SK-N-SH treated with all-trans-retinoic acid at 6 μM for 48 hours (cell line): ENCODE measurements at regions not wholly inside any gene's neighbourhood (a gene's known extent, or its start where the extent isn't known, plus 50 kb on each side); places are given as distances from the start of the nearest gene placed in this dataset.

Source experiments
- ATAC-seq: fragments of 200-7000 bp; cut with Tn5 transposase; 3 replicates; pipeline ENCODE4 v1.9.1; 2020; ENCODE audit warnings: mild to moderate bottlenecking, moderate library complexity
- ARNTL ChIP-seq: fragments of 450-650 bp; formaldehyde crosslinking; IDR thresholded peaks from 2 replicates; pipeline ENCODE4 v1.5.0; 2020; ENCODE audit warnings: low read depth, mild to moderate bottlenecking, moderate library complexity, borderline replicate concordance
- BACH2 ChIP-seq: fragments of 250-450 bp; sonication (Bioruptor Pico); IDR thresholded peaks from 2 replicates; pipeline ENCODE4 v1.9.0; 2021; ENCODE audit warnings: mild to moderate bottlenecking, borderline replicate concordance
- CSDC2 ChIP-seq: fragments of 250-450 bp; sonication (Bioruptor Pico); IDR thresholded peaks from 2 replicates; pipeline ENCODE4 v1.5.0; 2020; ENCODE audit warnings: mild to moderate bottlenecking, moderate library complexity
- ESRRG ChIP-seq: fragments of 250-450 bp; sonication (Bioruptor Pico); IDR thresholded peaks from 2 replicates; pipeline ENCODE4 v1.6.1; 2021; ENCODE audit warnings: mild to moderate bottlenecking
- GLIS3 ChIP-seq: fragments of 250-450 bp; sonication (Bioruptor Pico); IDR thresholded peaks from 2 replicates; pipeline ENCODE4 v1.5.0; 2020; ENCODE audit warnings: mild to moderate bottlenecking, moderate library complexity
- ISL1 ChIP-seq: fragments of 250-450 bp; sonication (Bioruptor Pico); IDR thresholded peaks from 2 replicates; pipeline ENCODE4 v2.1.2; 2022; ENCODE audit warnings: mild to moderate bottlenecking, moderate library complexity
- OSR1 ChIP-seq: fragments of 250-450 bp; sonication (Bioruptor Pico); IDR thresholded peaks from 2 replicates; pipeline ENCODE4 v1.8.0; 2022; ENCODE audit warnings: moderate library complexity, mild to moderate bottlenecking, inconsistent platforms
- PATZ1 ChIP-seq: fragments of 250-450 bp; sonication (Bioruptor Pico); IDR thresholded peaks from 2 replicates; pipeline ENCODE4 v1.8.0; 2020; ENCODE audit warnings: mild to moderate bottlenecking, moderate library complexity, borderline replicate concordance
- POU6F1 ChIP-seq: fragments of 250-450 bp; sonication (Bioruptor Pico); IDR thresholded peaks from 2 replicates; pipeline ENCODE4 v1.8.0; 2021; ENCODE audit warnings: low read depth, mild to moderate bottlenecking, moderate library complexity, borderline replicate concordance
- PPARA ChIP-seq: fragments of 250-450 bp; sonication (Bioruptor Pico); IDR thresholded peaks from 2 replicates; pipeline ENCODE4 v1.5.0; 2020; ENCODE audit warnings: mild to moderate bottlenecking, borderline replicate concordance
- RARB ChIP-seq: fragments of 250-450 bp; sonication (Bioruptor Pico); IDR thresholded peaks from 2 replicates; pipeline ENCODE4 v1.8.0; 2021; ENCODE audit warnings: mild to moderate bottlenecking, moderate library complexity
- SNAI2 ChIP-seq: fragments of 250-450 bp; sonication (Bioruptor Pico); IDR thresholded peaks from 2 replicates; pipeline ENCODE4 v1.5.0; 2020; ENCODE audit warnings: mild to moderate bottlenecking, moderate library complexity
- TCF4 ChIP-seq: fragments of 250-450 bp; sonication (Bioruptor Pico); IDR thresholded peaks from 2 replicates; pipeline ENCODE4 v1.8.0; 2021; ENCODE audit warnings: mild to moderate bottlenecking, moderate library complexity, borderline replicate concordance
- TOX ChIP-seq: fragments of 250-450 bp; sonication (Bioruptor Pico); IDR thresholded peaks from 2 replicates; pipeline ENCODE4 v1.8.0; 2021; ENCODE audit warnings: mild to moderate bottlenecking, moderate library complexity, borderline replicate concordance
- ZC3H10 ChIP-seq: fragments of 250-450 bp; sonication (Bioruptor Pico); IDR thresholded peaks from 2 replicates; pipeline ENCODE4 v1.5.1; 2021; ENCODE audit warnings: mild to moderate bottlenecking, moderate library complexity
- ZFP3 ChIP-seq: fragments of 250-450 bp; sonication (Bioruptor Pico); IDR thresholded peaks from 2 replicates; pipeline ENCODE4 v1.5.0; 2020; ENCODE audit warnings: mild to moderate bottlenecking, moderate library complexity
- ZFP30 ChIP-seq: fragments of 450-650 bp; formaldehyde crosslinking; IDR thresholded peaks from 2 replicates; pipeline ENCODE4 v1.5.0; 2022; ENCODE audit warnings: mild to moderate bottlenecking, moderate library complexity
- ZNF565 ChIP-seq: fragments of 450-650 bp; formaldehyde crosslinking; conservative IDR thresholded peaks from 2 replicates; pipeline ENCODE4 v1.5.0; 2020; ENCODE audit warnings: low read depth, mild to moderate bottlenecking, moderate library complexity
- ZNF70 ChIP-seq: fragments of 450-650 bp; formaldehyde crosslinking; IDR thresholded peaks from 2 replicates; pipeline ENCODE4 v1.5.0; 2020; ENCODE audit warnings: mild to moderate bottlenecking, moderate library complexity
- ZNF8 ChIP-seq: fragments of 450-650 bp; formaldehyde crosslinking; IDR thresholded peaks from 2 replicates; pipeline ENCODE4 v1.5.0; 2020; ENCODE audit warnings: mild to moderate bottlenecking, moderate library complexity
- TF ChIP-seq, protein P1 (sequence below): fragments of 250-450 bp; sonication (Bioruptor Pico); IDR thresholded peaks from 2 replicates; pipeline ENCODE4 v1.5.0; 2020; ENCODE audit warnings: mild to moderate bottlenecking, moderate library complexity
- TF ChIP-seq, protein P2 (sequence below): fragments of 250-450 bp; sonication (Bioruptor Pico); IDR thresholded peaks from 2 replicates; pipeline ENCODE4 v1.5.1; 2021; ENCODE audit warnings: mild to moderate bottlenecking, moderate library complexity

- TF ChIP-seq OSR1 (CRISPR knock-in tag), result no peak
- TF ChIP-seq, protein P1, sequence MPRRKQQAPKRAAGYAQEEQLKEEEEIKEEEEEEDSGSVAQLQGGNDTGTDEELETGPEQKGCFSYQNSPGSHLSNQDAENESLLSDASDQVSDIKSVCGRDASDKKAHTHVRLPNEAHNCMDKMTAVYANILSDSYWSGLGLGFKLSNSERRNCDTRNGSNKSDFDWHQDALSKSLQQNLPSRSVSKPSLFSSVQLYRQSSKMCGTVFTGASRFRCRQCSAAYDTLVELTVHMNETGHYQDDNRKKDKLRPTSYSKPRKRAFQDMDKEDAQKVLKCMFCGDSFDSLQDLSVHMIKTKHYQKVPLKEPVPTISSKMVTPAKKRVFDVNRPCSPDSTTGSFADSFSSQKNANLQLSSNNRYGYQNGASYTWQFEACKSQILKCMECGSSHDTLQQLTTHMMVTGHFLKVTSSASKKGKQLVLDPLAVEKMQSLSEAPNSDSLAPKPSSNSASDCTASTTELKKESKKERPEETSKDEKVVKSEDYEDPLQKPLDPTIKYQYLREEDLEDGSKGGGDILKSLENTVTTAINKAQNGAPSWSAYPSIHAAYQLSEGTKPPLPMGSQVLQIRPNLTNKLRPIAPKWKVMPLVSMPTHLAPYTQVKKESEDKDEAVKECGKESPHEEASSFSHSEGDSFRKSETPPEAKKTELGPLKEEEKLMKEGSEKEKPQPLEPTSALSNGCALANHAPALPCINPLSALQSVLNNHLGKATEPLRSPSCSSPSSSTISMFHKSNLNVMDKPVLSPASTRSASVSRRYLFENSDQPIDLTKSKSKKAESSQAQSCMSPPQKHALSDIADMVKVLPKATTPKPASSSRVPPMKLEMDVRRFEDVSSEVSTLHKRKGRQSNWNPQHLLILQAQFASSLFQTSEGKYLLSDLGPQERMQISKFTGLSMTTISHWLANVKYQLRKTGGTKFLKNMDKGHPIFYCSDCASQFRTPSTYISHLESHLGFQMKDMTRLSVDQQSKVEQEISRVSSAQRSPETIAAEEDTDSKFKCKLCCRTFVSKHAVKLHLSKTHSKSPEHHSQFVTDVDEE (CRISPR knock-in tag), result no peak
- TF ChIP-seq TCF4 (CRISPR knock-in tag), result no peak
- ATAC-seq, result no peak
Observed at GRCh38 chr6:84508981-84509380, 255.4 kb downstream of the TBX18 start.

GRCh38 chr6:84508334-84508733 is 256.1 kb downstream of the TBX18 start:
- TF ChIP-seq ISL1 (CRISPR knock-in tag) (no peak), BACH2 (CRISPR knock-in tag) (no peak), ZFP30 (CRISPR knock-in tag) (no peak), PPARA (CRISPR knock-in tag) (no peak), RARB (no peak), ESRRG (CRISPR knock-in tag) (no peak), TCF4 (CRISPR knock-in tag) (no peak), ZNF565 (CRISPR knock-in tag) (no peak), ZNF70 (CRISPR knock-in tag) (no peak), ZC3H10 (CRISPR knock-in tag) (no peak), ARNTL (CRISPR knock-in tag) (no peak), CSDC2 (no peak), ZNF8 (CRISPR knock-in tag) (no peak), TOX (CRISPR knock-in tag) (no peak), ZFP3 (no peak)
- TF ChIP-seq, protein P1 (CRISPR knock-in tag), result no peak
- no peak for ATAC-seq

GRCh38 chr6:84504025-84504424 is 260.4 kb downstream of the TBX18 start:
- no peak for ATAC-seq

GRCh38 chr6:84501315-84501714 is 263.1 kb downstream of the TBX18 start:
- ATAC-seq, result no peak
- no peak for TF ChIP-seq BACH2 (CRISPR knock-in tag)
- no peak for TF ChIP-seq ZFP3
- no peak for TF ChIP-seq PPARA (CRISPR knock-in tag)
- no peak for TF ChIP-seq ARNTL (CRISPR knock-in tag)
- TF ChIP-seq, protein P2, sequence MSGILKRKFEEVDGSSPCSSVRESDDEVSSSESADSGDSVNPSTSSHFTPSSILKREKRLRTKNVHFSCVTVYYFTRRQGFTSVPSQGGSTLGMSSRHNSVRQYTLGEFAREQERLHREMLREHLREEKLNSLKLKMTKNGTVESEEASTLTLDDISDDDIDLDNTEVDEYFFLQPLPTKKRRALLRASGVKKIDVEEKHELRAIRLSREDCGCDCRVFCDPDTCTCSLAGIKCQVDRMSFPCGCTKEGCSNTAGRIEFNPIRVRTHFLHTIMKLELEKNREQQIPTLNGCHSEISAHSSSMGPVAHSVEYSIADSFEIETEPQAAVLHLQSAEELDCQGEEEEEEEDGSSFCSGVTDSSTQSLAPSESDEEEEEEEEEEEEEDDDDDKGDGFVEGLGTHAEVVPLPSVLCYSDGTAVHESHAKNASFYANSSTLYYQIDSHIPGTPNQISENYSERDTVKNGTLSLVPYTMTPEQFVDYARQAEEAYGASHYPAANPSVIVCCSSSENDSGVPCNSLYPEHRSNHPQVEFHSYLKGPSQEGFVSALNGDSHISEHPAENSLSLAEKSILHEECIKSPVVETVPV (CRISPR knock-in tag), result no peak
- no peak for TF ChIP-seq ZNF565 (CRISPR knock-in tag)
- no peak for TF ChIP-seq RARB
- TF ChIP-seq, protein P1 (CRISPR knock-in tag), result no peak
- no peak for TF ChIP-seq POU6F1
- no peak for TF ChIP-seq ZNF8 (CRISPR knock-in tag)
- TF ChIP-seq TCF4 (CRISPR knock-in tag), result no peak
- no peak for TF ChIP-seq CSDC2
- TF ChIP-seq GLIS3 (CRISPR knock-in tag), result no peak
- TF ChIP-seq ESRRG (CRISPR knock-in tag), result no peak
- TF ChIP-seq PATZ1, result no peak

More at GRCh38 chr6:84504025-84504424, 260.4 kb downstream of the TBX18 start:
- TF ChIP-seq PPARA (CRISPR knock-in tag) (no peak), SNAI2 (no peak), BACH2 (CRISPR knock-in tag) (no peak), ISL1 (CRISPR knock-in tag) (no peak), ARNTL (CRISPR knock-in tag) (no peak), RARB (no peak), ZNF565 (CRISPR knock-in tag) (no peak)
